Sigmoid colon (tissue), 6 donors: ENCODE measurements at regions not wholly inside any gene's neighbourhood (a gene's known extent, or its start where the extent isn't known, plus 50 kb on each side); places are given as distances from the start of the nearest gene placed in this dataset.

Experiments used
- DNase-seq: peaks from one replicate; pipeline ENCODE4 v3.0.0-alpha.2; 2019
- H3K27ac ChIP-seq, 4 donors: fragments of 200-600 bp; sonication (generic); one replicate each; pipeline ENCODE4 v1.5.1; 2016 to 2019; ENCODE audit warnings: mild to moderate bottlenecking in 1 of 4
- H3K27me3 ChIP-seq, 3 donors: fragments of 200-600 bp; sonication (generic); one replicate each; pipeline ENCODE4 v1.5.1; 2019; ENCODE audit warnings: mild to moderate bottlenecking in 1 of 3
- H3K36me3 ChIP-seq, 4 donors: fragments of 200-600 bp; sonication (generic); one replicate each; pipeline ENCODE4 v1.5.1; 2016 to 2019
- H3K4me1 ChIP-seq, 4 donors: fragments of 200-600 bp; sonication (generic); one replicate each; pipeline ENCODE4 v1.5.1; 2017 to 2019
- H3K4me3 ChIP-seq, 4 donors: fragments of 200-600 bp; sonication (generic); one replicate each; pipeline ENCODE4 v1.5.1; 2017 to 2019; ENCODE audit warnings: mild to moderate bottlenecking in 2 of 4, moderate library complexity in 1 of 4
- H3K9me3 ChIP-seq, 4 donors: fragments of 200-600 bp in 3 of 4; sonication (generic) in 3 of 4; one replicate each; pipeline versions ENCODE4 v1.5.1 to v1.6.1; 2013 to 2019
- EP300 ChIP-seq, 4 donors: sonication (generic); formaldehyde crosslinking; IDR thresholded peaks; one replicate each; pipeline ENCODE4 v1.6.1; 2017; ENCODE audit warnings: antibody characterized with exemption in 4 of 4
- POLR2A ChIP-seq, 2 donors: fragments of 450-650 bp; IDR thresholded peaks; one replicate each; pipeline ENCODE4 v1.6.1; 2016; ENCODE audit warnings: antibody characterized with exemption in 2 of 2, mild to moderate bottlenecking in 2 of 2, moderate library complexity in 2 of 2
- POLR2AphosphoS5 ChIP-seq, 4 donors: sonication (generic); formaldehyde crosslinking; IDR thresholded peaks; one replicate each; pipeline ENCODE4 v1.6.1; 2017; ENCODE audit warnings: antibody characterized with exemption in 4 of 4
- WGBS, 2 donors: extraction: QIAGEN DNeasy Blood & Tissue Kit; methylation state at CpG; one replicate each; pipeline ENCODE4 v1.1.7; 2013; 5-methylcytosine and 5-hydroxymethylcytosine counted together
- intact Hi-C: fragments of 100-400 bp; cut with DNase I; formaldehyde crosslinking; loops from one replicate; pipeline ENCODE4 v1.15.1; 2023
- TF ChIP-seq, protein P1 (sequence below), 4 experiments: fragments of 450-650 bp in 3 of 4; fragments of 200-600 bp in 1 of 4; IDR thresholded peaks; one replicate each; pipeline ENCODE4 v1.5.1; 2016 to 2019; ENCODE audit warnings: antibody characterized with exemption in 4 of 4, mild to moderate bottlenecking in 3 of 4, moderate library complexity in 2 of 4
- donor health status: healthy with polysubstance abuse.
- donor health status: healthy.

DNA sequence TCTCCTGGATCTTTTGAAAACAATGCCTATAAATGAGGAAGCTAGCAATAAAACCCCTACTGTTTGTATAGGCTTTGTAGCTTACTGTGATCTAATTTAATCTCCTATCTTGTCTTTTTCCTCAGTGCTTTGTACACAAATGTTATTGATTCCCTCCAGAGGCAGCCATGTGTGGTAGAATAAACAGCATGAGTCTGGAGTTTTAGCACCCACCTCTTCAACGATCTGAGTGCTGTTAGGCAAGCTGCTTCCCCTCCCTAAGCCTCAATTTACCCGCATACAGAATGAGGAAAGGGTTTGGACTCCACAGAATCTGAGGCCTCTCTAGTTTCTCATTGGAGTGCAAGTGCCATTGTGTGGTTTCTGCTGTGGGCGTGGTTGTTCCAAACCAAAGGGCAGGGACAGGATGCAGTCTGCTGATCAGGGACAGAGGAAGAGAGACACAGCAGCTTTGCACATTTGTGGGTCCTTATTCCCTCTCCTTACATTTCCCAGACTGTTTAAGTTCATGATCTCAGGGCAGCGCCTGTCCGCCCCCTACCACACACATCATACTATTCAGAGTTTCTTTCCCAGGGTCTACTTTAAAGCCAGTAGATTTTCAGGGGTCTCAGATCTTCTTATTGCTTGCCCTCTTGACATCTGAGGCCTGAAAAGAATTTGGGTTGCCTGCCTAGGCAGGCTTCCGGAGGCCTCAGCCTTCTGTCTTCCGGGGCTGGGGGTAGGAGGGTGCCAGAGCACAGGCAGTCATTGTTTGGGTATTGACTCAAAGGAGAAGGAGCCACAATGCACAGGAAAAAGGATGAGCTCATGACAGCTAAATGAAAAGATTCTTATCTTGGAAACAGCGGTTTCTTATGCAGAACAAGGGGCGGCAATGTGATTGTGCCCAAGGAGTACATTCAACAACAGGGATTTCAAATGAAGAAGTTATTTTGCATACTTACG is 114.9 kb upstream of the TEX13D start:
- no peak for DNase-seq
- Histone ChIP-seq H3K4me3 (no peak overlapping the region), H3K27ac (peak overlapping the region in 1 of 4 donors; percentile 16), H3K4me1 (no peaks in the 10 kb centered on the region), H3K27me3 (no peaks in the 10 kb centered on the region), H3K9me3 (no peaks in the 10 kb centered on the region), H3K36me3 (no peaks in the 10 kb centered on the region)
- intact Hi-C loops: no loop called here
- TF ChIP-seq POLR2AphosphoS5 (IDR thresholded peaks at IDR 0.05): no peak
- TF ChIP-seq EP300 (IDR thresholded peaks at IDR 0.05): no peak
- no peak for TF ChIP-seq POLR2A (IDR thresholded peaks at IDR 0.05)
- TF ChIP-seq, protein P1, sequence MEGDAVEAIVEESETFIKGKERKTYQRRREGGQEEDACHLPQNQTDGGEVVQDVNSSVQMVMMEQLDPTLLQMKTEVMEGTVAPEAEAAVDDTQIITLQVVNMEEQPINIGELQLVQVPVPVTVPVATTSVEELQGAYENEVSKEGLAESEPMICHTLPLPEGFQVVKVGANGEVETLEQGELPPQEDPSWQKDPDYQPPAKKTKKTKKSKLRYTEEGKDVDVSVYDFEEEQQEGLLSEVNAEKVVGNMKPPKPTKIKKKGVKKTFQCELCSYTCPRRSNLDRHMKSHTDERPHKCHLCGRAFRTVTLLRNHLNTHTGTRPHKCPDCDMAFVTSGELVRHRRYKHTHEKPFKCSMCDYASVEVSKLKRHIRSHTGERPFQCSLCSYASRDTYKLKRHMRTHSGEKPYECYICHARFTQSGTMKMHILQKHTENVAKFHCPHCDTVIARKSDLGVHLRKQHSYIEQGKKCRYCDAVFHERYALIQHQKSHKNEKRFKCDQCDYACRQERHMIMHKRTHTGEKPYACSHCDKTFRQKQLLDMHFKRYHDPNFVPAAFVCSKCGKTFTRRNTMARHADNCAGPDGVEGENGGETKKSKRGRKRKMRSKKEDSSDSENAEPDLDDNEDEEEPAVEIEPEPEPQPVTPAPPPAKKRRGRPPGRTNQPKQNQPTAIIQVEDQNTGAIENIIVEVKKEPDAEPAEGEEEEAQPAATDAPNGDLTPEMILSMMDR (IDR thresholded peaks at IDR 0.05): no peak
- WGBS, 2 donors: 30 to 56% methylated on average over 10 of the region's 10 CpGs

DNA sequence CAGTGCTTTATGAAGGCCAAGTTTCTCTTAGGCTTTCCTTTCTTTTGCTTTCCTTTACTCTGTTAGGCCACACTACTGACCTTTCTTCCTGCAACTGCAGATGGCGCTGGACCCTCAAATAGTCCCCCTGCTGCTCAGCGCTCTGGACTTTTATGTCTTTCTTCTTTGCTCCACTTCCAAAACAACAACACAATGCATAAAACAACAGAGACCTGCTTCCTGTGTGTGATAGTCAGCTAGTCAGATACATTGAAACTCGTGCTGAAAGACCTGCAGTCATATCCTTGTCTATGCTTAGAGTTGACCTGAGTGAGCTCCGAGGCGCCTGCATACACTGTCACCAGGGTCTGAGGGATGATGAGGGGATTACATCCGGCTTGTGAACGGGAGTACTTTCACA is 108.9 kb upstream of the TEX13D start:
- no peaks in the 10 kb centered on the region for H3K4me1 ChIP-seq
- no peaks in the 10 kb centered on the region for H3K9me3 ChIP-seq
- TF ChIP-seq, protein P1 (IDR thresholded peaks at IDR 0.05): no peak
- TF ChIP-seq POLR2AphosphoS5 (IDR thresholded peaks at IDR 0.05): no peak
- TF ChIP-seq EP300 (IDR thresholded peaks at IDR 0.05): no peak
- TF ChIP-seq POLR2A (IDR thresholded peaks at IDR 0.05): no peak
- intact Hi-C loops: no loop called here
- no peak overlapping the region for H3K4me3 ChIP-seq
- no peaks in the 10 kb centered on the region for H3K36me3 ChIP-seq
- DNase-seq: no peak
- H3K27me3 ChIP-seq: no peaks in the 10 kb centered on the region
- 67 to 89% methylated on average over 7 of the region's 7 CpGs for WGBS, 2 donors
- no peak overlapping the region for H3K27ac ChIP-seq

- intact Hi-C loops: no loop called here
- no peak for DNase-seq
- 95% methylated on average over 4 of the region's 4 CpGs for WGBS, 2 donors
These were observed 107.9 kb upstream of the TEX13D start for GRCh38 chrX:124224528-124224927.

DNA sequence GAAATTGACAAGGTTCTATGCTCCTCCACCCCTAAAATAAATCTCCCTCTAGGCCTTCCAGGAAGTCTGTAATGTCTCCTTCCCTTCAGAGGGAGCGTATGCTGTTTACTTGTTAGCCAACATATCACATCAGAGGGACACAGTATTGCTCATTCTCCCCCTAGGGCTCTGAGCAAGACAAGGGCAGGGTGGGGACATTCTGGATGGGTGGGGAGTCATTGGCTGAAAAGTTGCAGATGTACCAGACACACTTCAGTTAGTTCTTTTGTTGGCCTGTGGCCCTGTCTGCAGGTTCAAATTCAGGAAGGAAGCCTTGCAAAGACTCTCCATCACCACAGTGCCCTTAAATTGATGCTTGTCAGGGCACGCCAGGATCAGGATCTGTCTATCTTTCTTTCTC is 106.3 kb upstream of the TEX13D start:
- TF ChIP-seq POLR2AphosphoS5 (IDR thresholded peaks at IDR 0.05) (no peak), POLR2A (IDR thresholded peaks at IDR 0.05) (no peak), EP300 (IDR thresholded peaks at IDR 0.05) (no peak)
- TF ChIP-seq, protein P1 (IDR thresholded peaks at IDR 0.05): no peak
- Histone ChIP-seq H3K4me1 (peaks cover 0 to under 1% (median 0%) of the 10 kb centered on the region in 4 donors), H3K4me3 (no peak overlapping the region), H3K9me3 (no peaks in the 10 kb centered on the region), H3K36me3 (no peaks in the 10 kb centered on the region), H3K27me3 (no peaks in the 10 kb centered on the region), H3K27ac (no peak overlapping the region)
- 53 to 72% methylated on average over 2 of the region's 2 CpGs for WGBS, 2 donors
- DNase-seq: no peak
- intact Hi-C loops: no loop called here

More at GRCh38 chrX:124224528-124224927, 107.9 kb upstream of the TEX13D start:
- Histone ChIP-seq H3K27ac (no peak overlapping the region), H3K4me1 (no peaks in the 10 kb centered on the region), H3K27me3 (no peaks in the 10 kb centered on the region), H3K4me3 (no peak overlapping the region), H3K9me3 (no peaks in the 10 kb centered on the region), H3K36me3 (no peaks in the 10 kb centered on the region)
- TF ChIP-seq EP300 (IDR thresholded peaks at IDR 0.05): no peak

GRCh38 chrX:124228849-124229248 is 103.6 kb upstream of the TEX13D start:
- intact Hi-C loops: no loop called here

More at GRCh38 chrX:124228849-124229248, 103.6 kb upstream of the TEX13D start:
- no peaks in the 10 kb centered on the region for H3K27me3 ChIP-seq
- H3K36me3 ChIP-seq: no peaks in the 10 kb centered on the region
- H3K9me3 ChIP-seq: no peaks in the 10 kb centered on the region
- no peak for DNase-seq
- TF ChIP-seq POLR2A (IDR thresholded peaks at IDR 0.05) (no peak), POLR2AphosphoS5 (IDR thresholded peaks at IDR 0.05) (no peak), EP300 (IDR thresholded peaks at IDR 0.05) (no peak)
- TF ChIP-seq, protein P1 (IDR thresholded peaks at IDR 0.05): no peak
- H3K4me1 ChIP-seq: peaks cover 0 to 24% (median 5%) of the 10 kb centered on the region in 4 donors
- no peak overlapping the region for H3K27ac ChIP-seq
- WGBS, 2 donors: 81 to 90% methylated on average over 4 of the region's 4 CpGs
- H3K4me3 ChIP-seq: no peak overlapping the region
